B cell (primary cell): ENCODE measurements at regions not wholly inside any gene's neighbourhood (a gene's known extent, or its start where the extent isn't known, plus 50 kb on each side); places are given as distances from the start of the nearest gene placed in this dataset.

Experiments
- ATAC-seq: fragments of 200-7000 bp; cut with Tn5 transposase; one replicate; pipeline ENCODE4 v1.10.0; 2021; ENCODE audit warnings: low read depth, mild to moderate bottlenecking, moderate number of reproducible peaks, moderate library complexity
- CTCF ChIA-PET: fragments of 350-600 bp; sonication (Branson Sonifier 250); formaldehyde crosslinking; loops from one replicate; lab custom pipeline; 2021; ENCODE audit warnings: antibody characterized with exemption, inconsistent platforms; lab: Charles Lee
- POLR2A ChIA-PET: fragments of 350-600 bp; sonication (Branson Sonifier 250); formaldehyde crosslinking; loops from one replicate; lab custom pipeline; 2021; ENCODE audit warnings: antibody characterized with exemption; lab: Charles Lee
- DNase-seq: peaks from one replicate; pipeline ENCODE4 v3.0.0; 2013
- H2AFZ ChIP-seq: 2 replicates; pipeline ENCODE4 v1.6.1; 2012; ENCODE audit warnings: mild to moderate bottlenecking, low read depth, low read length; ENCODE audit not compliant: insufficient read depth, poor library complexity, severe bottlenecking
- H3K27ac ChIP-seq, 2 donors: 1 replicate in 1 of 2; 2 replicates in 1 of 2; pipeline ENCODE4 v1.5.1; 2012 to 2013; ENCODE audit warnings: low read length in 2 of 2, mild to moderate bottlenecking in 2 of 2, moderate library complexity in 1 of 2
- H3K27me3 ChIP-seq, 4 experiments: fragments of 200-600 bp in 1 of 4; sonication (generic) in 1 of 4; replicated peaks in 1 of 4; 1 replicate in 2 of 4; 2 replicates in 2 of 4; pipeline versions ENCODE4 v1.6.1 to v1.7.0; 2013 to 2016; ENCODE audit warnings: low read length in 3 of 4, mild to moderate bottlenecking in 2 of 4, mixed read lengths in 1 of 4, moderate library complexity in 1 of 4; ENCODE audit not compliant: insufficient read depth in 4 of 4, control insufficient read depth in 3 of 4; ENCODE audit errors: control extremely low read depth in 1 of 4
- H3K36me3 ChIP-seq, 2 experiments: replicated peaks in 1 of 2; 1 replicate in 1 of 2; 2 replicates in 1 of 2; pipeline versions ENCODE4 v1.6.1 to v1.7.1; 2013; ENCODE audit warnings: low read length in 1 of 2; ENCODE audit not compliant: insufficient read depth in 2 of 2, control insufficient read depth in 1 of 2; ENCODE audit errors: control extremely low read depth in 1 of 2, extremely low read depth in 1 of 2
- H3K4me1 ChIP-seq, 2 donors: fragments of 200-600 bp in 1 of 2; sonication (generic) in 1 of 2; 1 replicate in 1 of 2; 2 replicates in 1 of 2; pipeline versions ENCODE4 v1.5.1 to v1.6.1; 2013 to 2017; ENCODE audit warnings: low read length in 2 of 2; ENCODE audit not compliant: control insufficient read depth in 2 of 2, insufficient read depth in 2 of 2
- H3K4me2 ChIP-seq: replicated peaks from 2 replicates; pipeline ENCODE3; 2012; ENCODE audit warnings: mild to moderate bottlenecking, low read depth, low read length; ENCODE audit not compliant: poor library complexity, severe bottlenecking
- H3K4me3 ChIP-seq, 5 experiments: fragments of 200-600 bp in 1 of 5; sonication (generic) in 1 of 5; 1 replicate in 3 of 5; 2 replicates in 2 of 5; pipeline versions ENCODE4 v1.5.1 to v1.7.0; 2011 to 2016; ENCODE audit warnings: low read length in 4 of 5, mild to moderate bottlenecking in 4 of 5, low read depth in 2 of 5, control low read depth in 1 of 5, moderate library complexity in 1 of 5; ENCODE audit not compliant: insufficient read depth in 1 of 5; ENCODE audit errors: control extremely low read depth in 1 of 5, extremely low read depth in 1 of 5
- H3K79me2 ChIP-seq: fragments of 200-600 bp; sonication (generic); one replicate; pipeline ENCODE4 v1.6.0; 2016; ENCODE audit warnings: low read length; ENCODE audit not compliant: control insufficient read depth, insufficient read depth
- H3K9ac ChIP-seq: fragments of 200-600 bp; sonication (generic); 2 replicates; pipeline ENCODE4 v1.6.1; 2017; ENCODE audit warnings: mild to moderate bottlenecking, low read length, moderate library complexity
- H3K9me3 ChIP-seq, 3 donors: one replicate each; pipeline versions ENCODE4 v1.6.1 to v1.7.1; 2013; ENCODE audit warnings: low read length in 2 of 3; ENCODE audit not compliant: control insufficient read depth in 2 of 3, insufficient read depth in 1 of 3; ENCODE audit errors: control extremely low read depth in 1 of 3
- H4K20me1 ChIP-seq: 2 replicates; pipeline ENCODE4 v1.6.0; 2012; ENCODE audit warnings: mild to moderate bottlenecking, low read length; ENCODE audit not compliant: insufficient read depth, control insufficient read depth, poor library complexity, severe bottlenecking
- H3K27ac Mint-ChIP-seq: one replicate; pipeline ENCODE4 v1.8.0; 2021; ENCODE audit warnings: mixed read lengths
- H3K27me3 Mint-ChIP-seq: one replicate; pipeline ENCODE4 v1.8.0; 2021; ENCODE audit warnings: mixed read lengths
- H3K4me1 Mint-ChIP-seq: one replicate; pipeline ENCODE4 v1.8.0; 2021; ENCODE audit warnings: mixed read lengths
- H3K4me3 Mint-ChIP-seq: one replicate; pipeline ENCODE4 v1.8.0; 2021; ENCODE audit warnings: mixed read lengths
- H3K9me3 Mint-ChIP-seq: one replicate; pipeline ENCODE4 v1.8.0; 2022; ENCODE audit warnings: mixed read lengths; ENCODE audit not compliant: insufficient read depth
- EZH2 ChIP-seq: IDR thresholded peaks from 2 replicates; pipeline ENCODE4 v1.6.1; 2012; ENCODE audit warnings: borderline replicate concordance, low read depth, mild to moderate bottlenecking, moderate library complexity, low read length; ENCODE audit not compliant: insufficient read depth, poor library complexity, severe bottlenecking
- WGBS: methylation state at CpG from one replicate; pipeline ENCODE4 v1.1.5; 2013; ENCODE audit warnings: missing lambda C conversion rate; ENCODE audit not compliant: insufficient coverage; 5-methylcytosine and 5-hydroxymethylcytosine counted together
- intact Hi-C: fragments of 100-400 bp; cut with micrococcal nuclease; formaldehyde crosslinking; loops from one replicate; pipeline ENCODE4 v1.10.0; 2022
- TF ChIP-seq, protein P1 (sequence below): fragments of 200-600 bp; IDR thresholded peaks from one replicate; pipeline ENCODE4 v1.8.0; 2022; ENCODE audit warnings: antibody characterized with exemption, mild to moderate bottlenecking

DNA sequence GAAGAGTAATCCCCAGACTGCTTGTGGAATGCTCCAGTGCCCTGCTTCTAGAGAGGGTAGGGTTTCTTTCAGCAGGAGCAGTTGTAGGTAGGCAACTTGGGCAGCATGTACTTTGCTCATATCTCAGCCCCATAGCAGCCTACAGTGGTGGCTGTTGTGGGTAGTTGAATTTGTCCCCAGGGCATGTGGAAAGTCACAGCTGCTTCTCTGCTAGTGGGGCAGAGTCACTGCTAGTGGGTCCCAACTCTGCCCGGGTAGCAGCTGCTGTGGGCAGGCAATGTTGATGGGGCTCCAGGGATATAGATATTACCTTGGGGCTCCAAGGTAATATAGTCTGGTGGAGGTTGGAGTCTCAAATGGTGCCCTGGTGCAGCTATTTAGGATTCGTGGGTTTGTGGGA, 174.5 kb downstream of the OTOL1 start:
- H3K27ac ChIP-seq = no peak overlapping the region
- TF ChIP-seq, protein P1, sequence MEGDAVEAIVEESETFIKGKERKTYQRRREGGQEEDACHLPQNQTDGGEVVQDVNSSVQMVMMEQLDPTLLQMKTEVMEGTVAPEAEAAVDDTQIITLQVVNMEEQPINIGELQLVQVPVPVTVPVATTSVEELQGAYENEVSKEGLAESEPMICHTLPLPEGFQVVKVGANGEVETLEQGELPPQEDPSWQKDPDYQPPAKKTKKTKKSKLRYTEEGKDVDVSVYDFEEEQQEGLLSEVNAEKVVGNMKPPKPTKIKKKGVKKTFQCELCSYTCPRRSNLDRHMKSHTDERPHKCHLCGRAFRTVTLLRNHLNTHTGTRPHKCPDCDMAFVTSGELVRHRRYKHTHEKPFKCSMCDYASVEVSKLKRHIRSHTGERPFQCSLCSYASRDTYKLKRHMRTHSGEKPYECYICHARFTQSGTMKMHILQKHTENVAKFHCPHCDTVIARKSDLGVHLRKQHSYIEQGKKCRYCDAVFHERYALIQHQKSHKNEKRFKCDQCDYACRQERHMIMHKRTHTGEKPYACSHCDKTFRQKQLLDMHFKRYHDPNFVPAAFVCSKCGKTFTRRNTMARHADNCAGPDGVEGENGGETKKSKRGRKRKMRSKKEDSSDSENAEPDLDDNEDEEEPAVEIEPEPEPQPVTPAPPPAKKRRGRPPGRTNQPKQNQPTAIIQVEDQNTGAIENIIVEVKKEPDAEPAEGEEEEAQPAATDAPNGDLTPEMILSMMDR = no peak
- no peak for TF ChIP-seq EZH2
- H4K20me1 ChIP-seq = no peaks in the 10 kb centered on the region
- H3K27me3 ChIP-seq = no peaks in the 10 kb centered on the region
- no peak overlapping the region for H3K27ac Mint-ChIP-seq
- no peaks in the 10 kb centered on the region for H3K4me1 ChIP-seq
- no peaks in the 10 kb centered on the region for H3K36me3 ChIP-seq
- H3K79me2 ChIP-seq = no peaks in the 10 kb centered on the region
- H3K4me2 ChIP-seq = no peak overlapping the region
- ChIA-PET POLR2A (no interaction called here), CTCF (no interaction called here)
- H3K9me3 ChIP-seq = peaks cover 0 to 12% (median 0%) of the 10 kb centered on the region in 3 donors
- H2AFZ ChIP-seq = no peak overlapping the region
- no peak overlapping the region for H3K9ac ChIP-seq
- H3K4me3 Mint-ChIP-seq = no peak overlapping the region
- no peaks in the 10 kb centered on the region for H3K27me3 Mint-ChIP-seq
- intact Hi-C loops = no loop called here
- no peak overlapping the region for H3K4me3 ChIP-seq
- WGBS = 70% methylated on average over 2 of the region's 2 CpGs
- H3K9me3 Mint-ChIP-seq = peaks cover 3% of the 10 kb centered on the region
- no peak for DNase-seq
- no peaks in the 10 kb centered on the region for H3K4me1 Mint-ChIP-seq
- no peak for ATAC-seq

DNA sequence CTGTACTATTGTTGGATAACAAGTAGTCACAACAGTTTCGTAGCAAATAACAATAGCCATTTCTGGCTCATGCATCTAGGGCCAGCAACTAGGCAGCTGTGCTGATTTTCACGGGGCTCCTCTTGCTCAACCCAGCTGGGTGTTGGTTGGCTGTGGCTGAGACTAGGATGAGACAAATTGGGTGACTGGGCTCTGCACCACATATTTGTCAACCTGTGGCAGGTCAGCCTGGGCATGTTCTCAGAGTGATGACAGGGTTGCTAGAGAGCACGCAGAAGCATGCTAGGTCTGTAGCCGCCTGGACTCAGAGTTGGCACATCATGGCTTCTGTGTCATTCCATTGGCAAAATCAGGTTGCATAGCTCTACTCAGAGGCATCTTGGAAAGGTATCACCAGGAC, 175.9 kb downstream of the OTOL1 start:
- Histone ChIP-seq H2AFZ (no peak overlapping the region), H3K36me3 (no peaks in the 10 kb centered on the region), H3K27me3 (no peaks in the 10 kb centered on the region), H3K27ac (no peak overlapping the region), H3K4me1 (no peaks in the 10 kb centered on the region), H4K20me1 (no peaks in the 10 kb centered on the region), H3K9ac (no peak overlapping the region), H3K9me3 (peaks cover 0 to 12% (median 0%) of the 10 kb centered on the region in 3 donors), H3K4me2 (no peak overlapping the region), H3K79me2 (no peaks in the 10 kb centered on the region), H3K4me3 (no peak overlapping the region)
- ChIA-PET POLR2A (no interaction called here), CTCF (no interaction called here)
- Mint-ChIP-seq H3K4me3 (no peak overlapping the region), H3K27me3 (no peaks in the 10 kb centered on the region), H3K9me3 (peaks cover 3% of the 10 kb centered on the region), H3K27ac (no peak overlapping the region), H3K4me1 (no peaks in the 10 kb centered on the region)
- TF ChIP-seq, protein P1 = no peak
- TF ChIP-seq EZH2 = no peak
- DNase-seq = no peak
- no peak for ATAC-seq
- WGBS = 70% methylated on average over 4 of the region's 4 CpGs
- intact Hi-C loops = no loop called here
